ENCODE measurements at regions not wholly inside any gene's neighbourhood (a gene's known extent, or its start where the extent isn't known, plus 50 kb on each side); places are given as distances from the start of the nearest gene placed in this dataset.
A peak's percentile ranks its signal among the peaks of the same experiment; 100 is the strongest.

DNA sequence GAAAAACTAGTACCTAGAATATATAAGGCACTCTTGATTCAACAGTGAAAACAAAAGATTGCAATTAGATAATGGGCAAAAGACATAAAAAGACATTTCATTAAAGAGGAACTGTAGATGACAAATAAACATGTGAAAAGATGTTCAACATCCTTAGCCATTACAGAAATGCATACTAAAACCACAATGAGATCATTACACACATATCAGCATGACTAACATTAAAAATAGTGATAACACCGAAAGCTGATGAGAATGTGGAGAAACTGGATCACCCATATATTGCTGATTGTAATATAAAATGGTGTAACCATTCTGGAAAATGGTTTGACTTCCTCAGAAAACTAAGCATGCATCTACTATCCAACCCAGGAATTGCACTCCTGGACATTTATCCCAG lies 340.3 kb downstream of the SEC16B start:
- TF ChIP-seq, protein P1, sequence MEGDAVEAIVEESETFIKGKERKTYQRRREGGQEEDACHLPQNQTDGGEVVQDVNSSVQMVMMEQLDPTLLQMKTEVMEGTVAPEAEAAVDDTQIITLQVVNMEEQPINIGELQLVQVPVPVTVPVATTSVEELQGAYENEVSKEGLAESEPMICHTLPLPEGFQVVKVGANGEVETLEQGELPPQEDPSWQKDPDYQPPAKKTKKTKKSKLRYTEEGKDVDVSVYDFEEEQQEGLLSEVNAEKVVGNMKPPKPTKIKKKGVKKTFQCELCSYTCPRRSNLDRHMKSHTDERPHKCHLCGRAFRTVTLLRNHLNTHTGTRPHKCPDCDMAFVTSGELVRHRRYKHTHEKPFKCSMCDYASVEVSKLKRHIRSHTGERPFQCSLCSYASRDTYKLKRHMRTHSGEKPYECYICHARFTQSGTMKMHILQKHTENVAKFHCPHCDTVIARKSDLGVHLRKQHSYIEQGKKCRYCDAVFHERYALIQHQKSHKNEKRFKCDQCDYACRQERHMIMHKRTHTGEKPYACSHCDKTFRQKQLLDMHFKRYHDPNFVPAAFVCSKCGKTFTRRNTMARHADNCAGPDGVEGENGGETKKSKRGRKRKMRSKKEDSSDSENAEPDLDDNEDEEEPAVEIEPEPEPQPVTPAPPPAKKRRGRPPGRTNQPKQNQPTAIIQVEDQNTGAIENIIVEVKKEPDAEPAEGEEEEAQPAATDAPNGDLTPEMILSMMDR (conservative IDR thresholded peaks at IDR 0.05; ENCODE audit: low read length): no peak
- no peak overlapping the region for H3K4me3 ChIP-seq (ENCODE audit: low read length)
- DNase-seq (ENCODE audit: low read depth): no peak

DNA sequence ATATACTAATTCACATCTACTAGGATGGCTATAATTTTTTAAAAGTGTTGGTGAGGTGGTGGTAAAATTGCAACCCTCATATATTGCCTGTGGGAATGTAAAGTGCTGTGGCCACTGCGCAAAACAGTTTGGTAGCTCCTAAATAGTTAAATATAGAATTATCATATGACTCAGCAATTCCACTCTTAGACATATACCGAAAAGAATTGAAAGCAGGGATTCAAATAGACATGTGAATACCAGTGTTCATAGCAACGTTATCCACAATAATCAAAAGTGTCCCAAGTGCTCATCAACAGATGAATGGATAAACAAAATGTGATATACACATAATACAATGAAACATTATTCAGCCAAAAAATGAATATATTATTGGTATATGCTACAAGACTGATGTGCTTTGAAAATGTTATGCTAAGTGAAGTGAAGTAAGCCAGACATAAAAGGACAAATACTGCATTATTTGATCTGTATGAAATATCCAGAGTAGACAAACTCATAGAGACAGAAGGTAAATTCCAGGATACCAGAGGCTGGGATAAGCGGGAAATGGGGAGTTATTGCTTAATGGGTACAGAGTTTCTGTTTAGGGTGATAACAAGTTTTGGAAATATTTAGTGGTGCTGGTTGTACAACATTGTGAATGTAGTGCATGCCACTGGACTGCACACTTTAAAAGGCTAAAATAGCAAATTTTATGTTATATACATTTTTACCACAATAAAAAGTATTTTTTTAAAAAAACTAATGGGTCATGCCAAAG lies 342.5 kb downstream of the SEC16B start:
- H3K4me3 ChIP-seq (ENCODE audit: low read length): no peak overlapping the region
- TF ChIP-seq, protein P1 (conservative IDR thresholded peaks at IDR 0.05; ENCODE audit: low read length): no peak
- no peak for DNase-seq (ENCODE audit: low read depth)

DNA sequence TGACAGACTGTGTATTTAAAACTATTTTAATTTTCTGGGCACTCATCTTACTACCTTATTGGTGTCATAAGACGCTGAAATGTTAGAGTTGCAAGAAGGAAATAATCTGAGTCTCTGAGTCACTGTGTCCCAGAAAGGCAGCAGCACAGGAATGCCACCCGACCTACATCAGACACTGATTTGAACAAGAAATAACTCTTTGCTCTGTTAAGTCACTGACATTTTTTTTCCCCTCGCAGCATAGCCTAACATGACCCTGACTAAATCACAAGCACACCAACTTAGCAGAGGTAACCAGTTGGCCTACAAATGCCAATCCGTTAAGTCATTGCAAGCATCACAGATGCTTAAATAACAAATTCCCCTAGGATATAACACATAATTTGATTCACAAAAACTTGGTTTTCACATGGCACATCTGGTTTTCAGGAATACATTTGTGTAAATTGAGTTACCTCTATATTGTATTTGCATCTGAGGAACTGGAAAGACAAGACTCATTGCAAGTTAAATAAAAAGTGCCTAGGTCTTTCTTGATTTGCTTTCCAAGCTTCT lies 349.1 kb downstream of the SEC16B start:
- peak; percentile 41 for DNase-seq (ENCODE audit: low read depth)
- no peak overlapping the region for H3K4me3 ChIP-seq (ENCODE audit: low read length)
- TF ChIP-seq, protein P1 (conservative IDR thresholded peaks at IDR 0.05; ENCODE audit: low read length): no peak

DNA sequence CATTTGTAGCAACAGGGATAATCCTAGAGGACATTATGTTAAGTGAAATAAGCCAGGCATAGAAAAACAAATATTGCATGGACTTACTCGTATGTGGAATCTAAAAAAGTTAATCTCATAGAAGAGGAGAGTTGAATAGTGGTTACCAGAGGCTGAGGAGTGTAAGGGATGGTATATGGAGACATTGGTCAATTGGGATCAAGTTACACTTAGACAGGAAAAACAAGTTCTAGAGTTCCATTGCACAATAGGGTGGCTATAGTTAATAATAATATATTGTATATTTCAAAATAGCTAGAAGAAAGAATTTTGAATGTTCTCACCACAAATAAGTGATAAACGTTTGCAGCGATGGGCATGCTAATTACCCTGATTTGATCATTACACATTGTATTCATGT lies 354.6 kb downstream of the SEC16B start:
- DNase-seq (ENCODE audit: low read depth): no peak
- TF ChIP-seq, protein P1 (conservative IDR thresholded peaks at IDR 0.05; ENCODE audit: low read length): no peak
- no peak overlapping the region for H3K4me3 ChIP-seq (ENCODE audit: low read length)

DNA sequence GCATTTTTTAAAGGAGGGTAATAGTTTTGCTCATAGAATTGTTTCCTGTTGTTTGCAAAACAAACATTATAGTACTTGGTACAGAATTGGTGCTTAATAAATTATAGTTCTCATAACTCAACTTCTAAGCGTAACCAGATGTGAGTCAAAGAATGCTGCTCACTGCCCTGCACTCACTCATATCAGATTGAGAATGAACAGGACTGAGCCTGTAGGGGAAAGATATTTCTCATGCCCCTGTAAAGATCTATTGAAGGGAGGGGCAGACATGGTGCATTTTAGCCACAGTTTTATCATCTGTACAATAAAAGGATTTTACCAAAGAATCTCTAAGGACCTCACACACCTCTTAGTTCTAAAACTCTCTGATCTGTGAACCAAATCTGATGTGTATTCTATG lies 358.5 kb downstream of the SEC16B start:
- TF ChIP-seq, protein P1 (conservative IDR thresholded peaks at IDR 0.05; ENCODE audit: low read length): no peak
- DNase-seq (ENCODE audit: low read depth): no peak
- no peak overlapping the region for H3K4me3 ChIP-seq (ENCODE audit: low read length)

DNA sequence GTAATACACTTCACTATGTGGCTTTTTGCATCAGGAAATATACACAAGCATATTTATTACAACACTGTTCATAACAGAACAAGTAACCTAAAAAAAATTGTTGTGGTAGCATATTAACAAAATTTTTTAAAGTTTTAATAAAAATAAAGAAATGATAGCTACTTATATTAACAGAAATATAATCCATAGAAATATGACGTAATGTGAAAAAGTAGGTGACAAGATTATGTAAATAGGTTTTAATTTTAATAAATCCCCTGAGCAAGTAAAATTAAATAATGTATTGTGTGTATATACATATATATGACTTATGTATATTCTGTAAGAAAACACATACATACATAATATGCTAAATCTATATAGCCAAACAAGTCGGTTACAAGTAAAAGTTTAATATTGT lies 359.9 kb downstream of the SEC16B start:
- TF ChIP-seq, protein P1 (conservative IDR thresholded peaks at IDR 0.05; ENCODE audit: low read length): no peak
- no peak overlapping the region for H3K4me3 ChIP-seq (ENCODE audit: low read length)
- no peak for DNase-seq (ENCODE audit: low read depth)

DNA sequence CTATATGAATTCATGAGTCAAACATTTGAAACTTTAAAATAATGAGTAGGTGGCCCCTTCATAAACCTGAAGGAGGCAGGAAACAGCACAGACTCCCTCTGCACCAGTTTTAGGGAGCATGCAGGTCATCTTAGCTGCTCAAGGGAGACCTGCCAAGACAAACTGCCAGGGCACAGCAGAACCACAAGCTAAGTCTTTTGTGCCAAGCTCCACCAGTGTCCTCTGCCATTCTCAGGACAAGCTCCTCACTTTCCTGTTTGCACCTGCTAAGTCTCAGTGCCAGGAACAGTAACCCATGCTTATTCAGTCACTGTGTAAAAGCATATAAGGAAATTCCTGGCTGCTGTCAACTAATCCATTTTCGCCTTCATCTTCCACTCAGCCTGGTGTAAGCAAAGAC lies 368.9 kb downstream of the SEC16B start:
- H3K4me3 ChIP-seq (ENCODE audit: low read length): no peak overlapping the region
- TF ChIP-seq, protein P1 (conservative IDR thresholded peaks at IDR 0.05; ENCODE audit: low read length): no peak
- no peak for DNase-seq (ENCODE audit: low read depth)

All from AG10803 (cell line).